HG02759 (cell line): ENCODE measurements at regions not wholly inside any gene's neighbourhood (a gene's known extent, or its start where the extent isn't known, plus 50 kb on each side); places are given as distances from the start of the nearest gene placed in this dataset.
"Not testable (repeated sequence)": the region's sequence is repeated elsewhere in the genome, so short reads cannot be mapped to it uniquely, and the experiment has no call there.

Experiments used
- ATAC-seq: cut with Tn5 transposase; IDR thresholded peaks from one replicate; pipeline ENCODE4 v1.9.1; 2021; ENCODE audit warnings: mild to moderate bottlenecking, moderate library complexity; ENCODE audit not compliant: unreplicated experiment

GRCh38 chr9:66601472-66601871 lies 299.1 kb upstream of the ZNF658 start:
- ATAC-seq = not testable (repeated sequence)

- ATAC-seq = not testable (repeated sequence)
These were observed 268.9 kb upstream of the ZNF658 start for GRCh38 chr9:66631521-66632046.

DNA sequence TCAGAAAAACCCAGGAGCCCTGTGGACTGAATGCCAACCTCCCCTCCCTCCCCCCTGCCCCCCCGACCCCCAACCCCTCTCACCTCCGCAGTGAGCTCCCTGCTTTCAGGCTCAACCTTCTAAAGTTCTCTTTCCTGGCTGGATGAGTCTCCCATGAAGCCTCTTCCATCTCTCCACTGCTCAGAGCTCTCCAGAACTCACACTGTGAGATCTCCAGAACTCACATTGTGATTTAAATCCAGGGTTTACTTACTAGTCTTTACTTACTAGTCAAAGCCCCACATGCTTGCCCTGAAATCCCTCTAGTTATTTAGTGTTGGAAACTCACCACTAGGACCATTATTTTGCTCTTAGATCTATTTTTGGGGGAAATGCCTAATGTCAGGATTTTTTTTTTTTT lies 252.8 kb upstream of the ZNF658 start:
- ATAC-seq = not testable (repeated sequence)

- not testable (repeated sequence) for ATAC-seq
These were observed 210.3 kb upstream of the ZNF658 start for GRCh38 chr9:66690242-66690641.

DNA sequence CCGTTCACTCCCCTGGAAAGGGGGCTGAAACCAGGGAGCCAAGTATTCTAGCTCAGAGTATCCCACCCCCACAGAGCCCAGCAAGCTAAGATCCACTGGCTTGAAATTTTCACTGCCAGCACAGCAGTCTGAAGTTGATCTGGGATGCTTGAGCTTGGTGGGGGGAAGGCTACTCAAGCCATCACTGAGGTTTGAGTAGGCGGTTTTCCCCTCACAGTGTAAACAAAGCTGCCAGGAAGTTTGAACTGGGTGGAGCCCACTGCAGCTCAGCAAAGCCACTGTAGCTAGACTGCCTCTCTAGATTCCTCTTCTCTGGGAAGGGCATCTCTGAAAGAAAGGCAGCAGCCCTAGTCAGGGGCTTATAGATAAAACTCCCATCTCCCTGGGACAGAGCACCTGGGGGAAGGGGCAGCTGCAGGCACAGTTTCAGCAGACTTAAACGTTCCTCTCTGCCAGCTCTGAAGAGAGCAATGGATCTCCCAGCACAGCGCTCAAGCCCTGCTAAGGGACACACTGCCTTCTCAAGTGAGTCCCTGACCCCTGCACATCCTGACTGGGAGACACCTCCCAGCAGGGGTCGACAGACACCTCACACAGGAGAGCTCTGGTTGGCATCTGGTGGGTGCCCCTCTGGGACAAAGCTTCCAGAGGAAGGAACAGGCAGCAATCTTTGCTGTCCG lies 204.8 kb upstream of the ZNF658 start:
- peak; percentile 85 for ATAC-seq

DNA sequence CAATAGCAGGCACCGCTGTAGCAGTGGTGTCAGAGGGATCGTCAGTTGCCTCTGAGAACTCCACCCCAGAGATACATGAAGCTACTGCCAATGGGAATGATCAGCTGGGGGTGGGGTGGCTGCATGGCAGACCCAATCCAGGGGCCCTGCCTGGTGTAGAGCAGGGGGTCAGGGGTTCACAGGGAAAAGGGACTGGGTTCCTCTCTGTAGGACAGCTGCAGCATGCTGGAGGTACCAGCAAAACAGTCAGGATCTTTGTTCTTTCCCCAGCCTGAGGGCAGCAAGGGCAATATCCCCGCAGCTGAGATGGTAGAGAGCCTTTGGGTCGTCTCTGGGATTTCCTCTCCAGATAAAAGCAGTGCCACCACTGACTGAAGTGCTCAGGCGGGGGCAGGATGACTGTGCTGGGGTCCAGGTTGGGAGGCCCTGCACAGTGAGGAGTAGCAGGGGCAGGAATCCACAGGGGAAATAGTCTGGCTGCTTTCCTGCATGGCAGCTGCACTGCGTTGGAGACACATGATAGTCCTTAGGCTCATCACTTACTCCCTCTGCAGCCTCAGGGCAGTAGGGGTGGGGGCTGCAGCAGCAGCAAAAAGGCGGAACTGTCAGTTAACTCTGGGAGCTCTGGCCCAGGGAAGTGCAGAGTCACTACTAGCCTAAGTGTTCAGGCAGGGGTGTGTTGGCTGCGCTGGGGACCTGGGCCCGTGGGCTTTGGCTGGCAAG lies 203.0 kb upstream of the ZNF658 start:
- ATAC-seq = not testable (repeated sequence)

DNA sequence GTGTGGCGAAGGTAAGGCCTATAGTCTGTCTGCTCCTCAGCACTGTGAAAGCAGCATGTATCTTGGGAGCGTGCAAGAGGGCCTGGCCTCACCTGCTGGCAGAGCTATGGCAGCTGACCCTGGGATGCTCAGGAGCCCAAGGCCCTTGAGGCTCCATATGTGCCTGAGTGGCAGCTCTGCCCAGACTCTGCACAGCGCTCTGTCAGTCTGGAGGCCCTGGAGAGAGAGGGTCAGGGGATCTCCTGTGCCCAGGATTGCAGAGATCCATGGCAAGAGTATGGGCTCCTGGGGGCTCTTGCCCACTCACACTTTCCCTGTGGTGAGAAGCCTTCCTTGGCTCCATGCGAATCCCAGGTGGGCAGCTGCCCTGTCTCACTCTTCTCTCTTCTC lies 202.5 kb upstream of the ZNF658 start:
- not testable (repeated sequence) for ATAC-seq

- peak; percentile 51 for ATAC-seq
These were observed 198.8 kb upstream of the ZNF658 start for GRCh38 chr9:66701411-66702377.

- not testable (repeated sequence) for ATAC-seq
These were observed 189.0 kb upstream of the ZNF658 start for GRCh38 chr9:66711553-66711952.

DNA sequence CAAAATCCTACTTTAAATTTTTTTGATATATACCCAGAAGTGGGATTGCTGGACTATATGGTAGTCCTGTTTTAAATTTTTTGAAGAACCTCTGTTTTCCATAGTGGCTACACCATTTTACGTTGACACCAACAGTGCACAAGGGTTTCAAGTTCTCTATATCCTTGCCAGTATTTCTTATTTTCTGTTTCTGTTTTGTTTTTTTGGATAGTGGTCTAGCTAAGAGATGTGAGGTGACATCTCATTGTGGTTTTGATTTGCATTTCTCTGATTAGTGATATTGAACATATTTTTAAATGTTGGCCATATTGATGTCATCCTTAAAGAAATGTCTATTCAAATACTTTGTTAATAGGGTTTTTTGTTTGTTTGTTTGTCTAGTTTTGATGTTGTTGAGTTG lies 187.7 kb upstream of the ZNF658 start:
- peak; percentile 63 for ATAC-seq

GRCh38 chr9:66713552-66713951 lies 187.0 kb upstream of the ZNF658 start:
- not testable (repeated sequence) for ATAC-seq

GRCh38 chr9:66720845-66721244 lies 179.7 kb upstream of the ZNF658 start:
- not testable (repeated sequence) for ATAC-seq

- not testable (repeated sequence) for ATAC-seq
These were observed 173.0 kb upstream of the ZNF658 start for GRCh38 chr9:66727540-66727939.

GRCh38 chr9:66736686-66737085 lies 163.8 kb upstream of the ZNF658 start:
- ATAC-seq = not testable (repeated sequence)

DNA sequence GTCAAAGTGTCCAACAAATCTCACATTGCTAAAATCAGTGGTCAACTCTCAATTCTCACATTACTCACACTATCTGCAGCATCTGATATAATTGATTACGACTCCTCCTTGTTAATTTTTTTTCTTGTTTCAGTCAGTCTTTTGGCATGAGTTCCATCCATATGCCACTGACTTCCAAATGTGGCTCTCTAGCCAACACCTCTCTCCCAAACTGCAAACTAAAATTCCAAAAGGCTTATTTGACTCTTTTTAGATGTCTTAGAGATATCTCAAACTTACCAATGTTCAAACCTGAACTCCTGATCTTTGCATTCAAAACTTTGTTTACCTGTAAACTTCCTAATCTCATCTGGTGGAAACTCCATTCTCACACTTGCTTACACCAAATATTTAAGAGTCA lies 162.1 kb upstream of the ZNF658 start:
- not testable (repeated sequence) for ATAC-seq

GRCh38 chr9:66740136-66740535 lies 160.4 kb upstream of the ZNF658 start:
- ATAC-seq = peak; percentile 73

DNA sequence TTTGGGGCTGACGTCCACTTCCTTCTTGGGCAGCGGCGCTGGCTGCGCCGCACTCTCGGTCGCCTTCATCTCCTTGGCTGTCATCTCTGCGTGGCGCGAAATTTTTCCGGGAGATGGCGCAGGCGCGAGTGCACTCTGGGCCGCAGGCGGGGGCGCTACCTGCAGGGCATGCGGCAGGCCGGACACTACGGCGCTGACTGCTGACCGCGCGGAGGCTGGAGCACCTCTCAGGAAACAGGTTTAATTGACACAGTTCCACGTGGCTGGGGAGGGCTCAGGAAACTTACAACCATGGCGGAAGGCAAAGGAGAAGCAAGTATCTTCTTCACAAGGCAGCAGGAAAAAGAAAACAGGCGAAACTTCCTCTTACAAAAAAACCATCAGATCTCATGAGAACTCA lies 154.7 kb upstream of the ZNF658 start:
- ATAC-seq = not testable (repeated sequence)

DNA sequence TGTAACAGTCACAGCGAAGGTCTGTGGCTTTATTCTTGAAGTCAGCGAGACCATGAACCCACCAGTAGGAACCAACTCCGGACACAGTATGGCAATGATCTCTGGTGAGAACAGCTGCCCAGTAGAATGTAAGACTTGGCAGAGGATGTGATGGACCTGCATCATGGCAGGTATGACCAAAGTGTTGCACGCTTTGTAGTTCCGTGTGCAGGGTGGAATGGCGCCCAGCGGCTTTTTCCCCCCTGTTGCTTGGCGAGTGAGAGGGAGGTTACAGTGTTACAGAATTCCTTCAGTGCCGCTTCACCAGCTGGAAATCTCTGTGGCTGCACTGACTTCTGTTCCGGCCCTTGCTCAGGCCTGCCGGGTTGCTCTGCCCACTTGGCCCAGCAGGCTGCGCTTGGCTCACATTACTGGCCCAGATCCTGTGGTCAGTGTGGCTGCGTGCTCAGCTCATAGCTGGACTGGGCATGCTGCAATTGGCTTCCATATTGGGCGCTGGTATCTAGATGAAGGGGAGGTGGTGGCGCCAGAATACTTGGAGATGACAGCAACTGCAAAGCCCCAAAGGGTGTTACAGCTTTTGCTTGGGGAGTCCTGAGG lies 148.1 kb upstream of the ZNF658 start:
- ATAC-seq = not testable (repeated sequence)

DNA sequence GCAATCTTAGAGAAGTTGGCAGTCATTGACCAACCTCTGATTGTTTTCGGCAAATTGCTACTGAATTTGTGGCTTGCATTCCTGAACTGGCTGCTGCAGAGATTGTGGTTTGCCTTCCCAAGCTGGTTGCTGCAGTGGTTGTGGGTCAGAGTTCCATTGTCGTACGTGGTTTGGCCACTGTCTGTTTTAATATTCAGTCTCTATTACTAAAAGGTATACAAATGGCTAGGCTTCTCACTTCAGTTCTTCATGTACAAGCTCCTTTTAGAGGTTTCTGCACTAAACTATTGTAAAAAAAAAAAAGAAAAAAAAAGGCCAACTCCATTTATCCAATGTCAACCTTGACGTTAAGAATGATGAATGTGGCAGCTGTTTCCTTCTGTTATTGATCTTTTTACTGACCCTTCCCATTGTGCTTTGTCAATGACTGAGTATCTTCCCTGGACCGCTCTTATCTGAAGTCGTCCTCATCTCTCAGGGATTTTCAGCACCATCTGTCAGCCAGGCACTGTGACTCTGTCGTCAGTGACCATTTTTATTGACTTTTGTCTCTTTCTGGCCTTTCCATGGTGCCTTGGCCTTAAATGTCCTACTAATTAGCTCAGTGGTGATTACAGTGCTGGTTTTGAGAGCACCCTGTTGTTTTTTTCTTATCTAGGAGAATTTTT lies 140.6 kb upstream of the ZNF658 start:
- ATAC-seq = not testable (repeated sequence)
